ENCODE measurements at regions not wholly inside any gene's neighbourhood (a gene's known extent, or its start where the extent isn't known, plus 50 kb on each side); places are given as distances from the start of the nearest gene placed in this dataset.

GRCh38 chr2:55973673-55974072 is 50.1 kb upstream of the EFEMP1 start:
- CTCF ChIA-PET, result no interaction called here
- H3K36me3 Mint-ChIP-seq, result no peaks in the 10 kb centered on the region
- TF ChIP-seq TEAD1 (CRISPR knock-in tag; IDR thresholded peaks at IDR 0.05), result no peak
- no peak for TF ChIP-seq AR (CRISPR knock-in tag; IDR thresholded peaks at IDR 0.05)
- TF ChIP-seq, protein P1, sequence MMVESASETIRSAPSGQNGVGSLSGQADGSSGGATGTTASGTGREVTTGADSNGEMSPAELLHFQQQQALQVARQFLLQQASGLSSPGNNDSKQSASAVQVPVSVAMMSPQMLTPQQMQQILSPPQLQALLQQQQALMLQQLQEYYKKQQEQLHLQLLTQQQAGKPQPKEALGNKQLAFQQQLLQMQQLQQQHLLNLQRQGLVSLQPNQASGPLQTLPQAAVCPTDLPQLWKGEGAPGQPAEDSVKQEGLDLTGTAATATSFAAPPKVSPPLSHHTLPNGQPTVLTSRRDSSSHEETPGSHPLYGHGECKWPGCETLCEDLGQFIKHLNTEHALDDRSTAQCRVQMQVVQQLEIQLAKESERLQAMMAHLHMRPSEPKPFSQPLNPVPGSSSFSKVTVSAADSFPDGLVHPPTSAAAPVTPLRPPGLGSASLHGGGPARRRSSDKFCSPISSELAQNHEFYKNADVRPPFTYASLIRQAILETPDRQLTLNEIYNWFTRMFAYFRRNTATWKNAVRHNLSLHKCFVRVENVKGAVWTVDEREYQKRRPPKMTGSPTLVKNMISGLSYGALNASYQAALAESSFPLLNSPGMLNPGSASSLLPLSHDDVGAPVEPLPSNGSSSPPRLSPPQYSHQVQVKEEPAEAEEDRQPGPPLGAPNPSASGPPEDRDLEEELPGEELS (CRISPR knock-in tag; IDR thresholded peaks at IDR 0.05), result no peak
- TF ChIP-seq ZNF121 (CRISPR knock-in tag; IDR thresholded peaks at IDR 0.05), result no peak
- no peak for TF ChIP-seq CTCF (IDR thresholded peaks at IDR 0.05)
- TF ChIP-seq SOX15 (CRISPR knock-in tag; IDR thresholded peaks at IDR 0.05), result no peak
- TF ChIP-seq TCF7 (CRISPR knock-in tag; IDR thresholded peaks at IDR 0.05; ENCODE audit: low read depth), result no peak
- TF ChIP-seq ZNF396 (CRISPR knock-in tag; IDR thresholded peaks at IDR 0.05; ENCODE audit: borderline replicate concordance), result no peak
- TF ChIP-seq, protein P2, sequence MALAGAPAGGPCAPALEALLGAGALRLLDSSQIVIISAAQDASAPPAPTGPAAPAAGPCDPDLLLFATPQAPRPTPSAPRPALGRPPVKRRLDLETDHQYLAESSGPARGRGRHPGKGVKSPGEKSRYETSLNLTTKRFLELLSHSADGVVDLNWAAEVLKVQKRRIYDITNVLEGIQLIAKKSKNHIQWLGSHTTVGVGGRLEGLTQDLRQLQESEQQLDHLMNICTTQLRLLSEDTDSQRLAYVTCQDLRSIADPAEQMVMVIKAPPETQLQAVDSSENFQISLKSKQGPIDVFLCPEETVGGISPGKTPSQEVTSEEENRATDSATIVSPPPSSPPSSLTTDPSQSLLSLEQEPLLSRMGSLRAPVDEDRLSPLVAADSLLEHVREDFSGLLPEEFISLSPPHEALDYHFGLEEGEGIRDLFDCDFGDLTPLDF (CRISPR knock-in tag; IDR thresholded peaks at IDR 0.05), result no peak
- TF ChIP-seq ZNF423 (CRISPR knock-in tag; IDR thresholded peaks at IDR 0.05), result no peak
- no peak for TF ChIP-seq ZNF425 (CRISPR knock-in tag; conservative IDR thresholded peaks at IDR 0.05)
- TF ChIP-seq RELA (CRISPR knock-in tag; IDR thresholded peaks at IDR 0.05; ENCODE audit: borderline replicate concordance), result no peak
- TF ChIP-seq ARID4B (CRISPR knock-in tag; IDR thresholded peaks at IDR 0.05; ENCODE audit: borderline replicate concordance), result no peak
- TF ChIP-seq ZNF512 (CRISPR knock-in tag; IDR thresholded peaks at IDR 0.05; ENCODE audit: borderline replicate concordance), result no peak
- no peak for TF ChIP-seq ZNF671 (CRISPR knock-in tag; IDR thresholded peaks at IDR 0.05)
- TF ChIP-seq, protein P3, sequence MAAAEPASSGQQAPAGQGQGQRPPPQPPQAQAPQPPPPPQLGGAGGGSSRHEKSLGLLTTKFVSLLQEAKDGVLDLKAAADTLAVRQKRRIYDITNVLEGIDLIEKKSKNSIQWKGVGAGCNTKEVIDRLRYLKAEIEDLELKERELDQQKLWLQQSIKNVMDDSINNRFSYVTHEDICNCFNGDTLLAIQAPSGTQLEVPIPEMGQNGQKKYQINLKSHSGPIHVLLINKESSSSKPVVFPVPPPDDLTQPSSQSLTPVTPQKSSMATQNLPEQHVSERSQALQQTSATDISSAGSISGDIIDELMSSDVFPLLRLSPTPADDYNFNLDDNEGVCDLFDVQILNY (CRISPR knock-in tag; IDR thresholded peaks at IDR 0.05), result no peak
- no peak for TF ChIP-seq RORB (CRISPR knock-in tag; IDR thresholded peaks at IDR 0.05)
- TF ChIP-seq ELF4 (CRISPR knock-in tag; IDR thresholded peaks at IDR 0.05; ENCODE audit: low read depth), result no peak
- TF ChIP-seq SMAD3 (CRISPR knock-in tag; IDR thresholded peaks at IDR 0.05; ENCODE audit: borderline replicate concordance), result no peak
- no peak for TF ChIP-seq MYBL2 (CRISPR knock-in tag; IDR thresholded peaks at IDR 0.05)
- no peaks in the 10 kb centered on the region for H3K9me3 Mint-ChIP-seq
- POLR2A ChIA-PET, result no interaction called here
- H3K4me1 Mint-ChIP-seq, result no peaks in the 10 kb centered on the region; the same call in 1 of the 2 replicates
- H3K27ac Mint-ChIP-seq, result no peak overlapping the region
- DNase-seq (ENCODE audit: low spot score), result no peak
- no peaks in the 10 kb centered on the region for H3K27me3 Mint-ChIP-seq (ENCODE audit: low read depth)
- ATAC-seq, result no peak
- H3K4me3 Mint-ChIP-seq, result no peak overlapping the region
